Ramos (cell line): ENCODE measurements at regions not wholly inside any gene's neighbourhood (a gene's known extent, or its start where the extent isn't known, plus 50 kb on each side); places are given as distances from the start of the nearest gene placed in this dataset.

Source experiments
- in situ Hi-C: fragments of 300-500 bp; cut with MboI; formaldehyde crosslinking; loops from one replicate; pipeline ENCODE4 v1.14.3; 2022; ENCODE audit warnings: low sequenced_read_pairs; ENCODE audit not compliant: unreplicated experiment

- in situ Hi-C loops = no loop called here
These were observed 303.0 kb upstream of the MSX2 start for GRCh38 chr5:174421408-174421805.

DNA sequence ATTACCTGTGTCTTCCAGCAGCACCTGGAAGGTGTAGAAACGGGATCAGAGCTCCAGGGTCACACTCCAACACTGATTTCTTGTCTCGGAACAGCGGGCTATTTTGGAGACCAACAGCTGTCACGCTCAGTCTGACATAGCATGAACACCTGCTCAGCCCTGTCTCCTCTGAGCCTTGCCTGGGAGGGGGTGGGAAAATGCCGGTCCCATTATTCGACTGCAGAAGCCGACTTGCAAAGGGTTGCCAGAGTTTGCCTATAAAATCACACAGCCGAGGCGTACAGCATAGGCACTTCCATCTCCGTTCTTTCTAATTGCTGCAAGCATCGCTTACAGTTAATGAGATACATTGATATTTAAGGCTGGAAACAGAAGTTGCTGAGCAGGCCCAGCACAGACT is 300.8 kb upstream of the MSX2 start:
- in situ Hi-C loops = no loop called here

DNA sequence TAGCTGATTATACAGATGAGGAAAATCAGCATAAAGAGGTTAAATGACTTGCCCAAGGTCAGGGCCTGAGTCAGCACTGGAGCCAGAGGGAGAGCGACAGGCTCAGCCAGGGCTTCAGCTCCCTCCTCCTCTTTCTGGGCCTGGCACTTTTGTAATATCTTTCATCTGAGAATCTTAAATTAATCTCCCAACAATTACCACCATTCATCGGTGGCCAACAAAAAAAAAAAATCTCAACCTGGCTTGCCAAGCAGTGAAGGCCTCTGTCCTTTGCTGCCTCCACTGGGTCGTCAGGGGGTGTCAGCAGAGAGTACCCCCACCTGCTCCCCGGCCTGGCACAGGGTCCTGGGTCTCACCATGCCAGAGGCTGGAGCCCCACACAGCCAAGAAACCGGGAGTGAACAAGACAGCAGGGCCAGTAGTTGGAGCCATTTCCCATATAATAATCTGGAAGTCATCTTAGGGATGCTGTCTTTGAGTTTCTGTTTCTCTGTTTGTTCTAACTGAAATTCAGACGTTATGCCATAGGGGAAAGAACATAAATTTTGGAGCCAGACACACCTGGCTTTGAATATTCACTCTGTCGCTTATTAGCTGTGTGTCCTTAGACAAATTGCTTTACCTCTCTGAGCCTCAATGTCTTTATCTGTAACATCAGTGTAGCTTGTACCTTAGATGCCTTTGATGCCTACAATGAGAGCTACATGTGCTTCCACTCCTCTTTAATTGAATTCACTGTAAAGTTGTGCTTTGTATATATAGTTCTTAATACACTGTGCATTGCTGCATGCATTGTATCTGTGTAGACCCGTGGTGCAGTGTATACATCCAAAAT is 299.9 kb upstream of the MSX2 start:
- in situ Hi-C loops = no loop called here

DNA sequence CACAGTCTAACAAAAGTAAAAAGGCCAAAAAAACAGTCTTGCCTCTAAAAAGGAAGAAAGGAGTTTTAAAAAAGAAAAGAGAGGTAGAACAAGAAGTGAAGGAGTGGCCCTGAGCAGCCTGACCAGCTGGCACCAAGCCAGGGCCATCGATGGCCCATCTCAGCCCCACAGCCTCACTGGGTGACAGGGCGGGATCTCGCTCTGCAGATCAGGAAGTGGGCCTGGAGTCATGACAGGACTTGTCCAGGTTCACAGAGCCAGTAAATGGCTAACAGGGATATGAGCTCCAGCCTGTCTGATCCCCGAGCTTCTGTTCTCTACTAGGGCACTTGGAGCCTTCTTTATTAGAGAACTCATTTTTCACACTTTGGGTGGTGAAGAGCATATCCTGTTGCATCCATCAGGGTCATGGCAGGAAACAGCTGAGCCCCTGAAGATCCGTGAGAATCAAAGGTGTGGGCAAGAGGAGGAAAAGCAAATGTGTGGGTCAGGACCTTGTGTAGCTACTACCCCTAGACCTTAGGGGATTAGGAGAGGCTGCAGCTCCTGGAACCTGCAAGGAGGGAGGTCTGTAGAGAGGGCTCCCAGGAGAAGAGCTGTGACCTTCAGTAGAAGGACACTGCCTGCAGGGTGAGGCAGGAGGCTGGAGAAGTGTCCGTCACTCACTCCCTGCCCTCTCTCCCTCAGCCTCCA is 299.0 kb upstream of the MSX2 start:
- in situ Hi-C loops = no loop called here

GRCh38 chr5:174425964-174426290 is 298.5 kb upstream of the MSX2 start:
- in situ Hi-C loops = no loop called here

- in situ Hi-C loops = no loop called here
These were observed 298.0 kb upstream of the MSX2 start for GRCh38 chr5:174426388-174426787.

- in situ Hi-C loops = no loop called here
These were observed 297.5 kb upstream of the MSX2 start for GRCh38 chr5:174426851-174427250.

DNA sequence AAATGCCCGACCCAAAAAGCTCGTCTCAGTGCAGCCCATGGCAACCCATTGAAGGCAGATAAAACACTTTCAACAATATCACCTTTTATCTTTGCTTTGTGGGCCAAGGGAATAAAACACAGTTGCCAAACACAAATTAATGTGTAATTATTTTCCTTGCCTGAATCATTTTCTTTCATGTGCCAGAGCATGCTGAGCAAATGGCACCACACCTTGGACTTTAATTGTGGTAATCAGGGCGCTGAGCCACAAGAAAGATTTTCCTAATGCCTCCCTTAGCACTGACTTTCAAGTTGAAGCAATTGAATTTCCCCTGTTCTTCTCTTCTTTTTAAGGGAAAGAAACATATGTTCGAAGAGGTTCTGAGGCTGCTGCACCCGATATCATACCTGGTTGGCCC is 297.1 kb upstream of the MSX2 start:
- in situ Hi-C loops = no loop called here

GRCh38 chr5:174428895-174429294 is 295.5 kb upstream of the MSX2 start:
- in situ Hi-C loops = no loop called here

GRCh38 chr5:174430940-174431339 is 293.4 kb upstream of the MSX2 start:
- in situ Hi-C loops = no loop called here

DNA sequence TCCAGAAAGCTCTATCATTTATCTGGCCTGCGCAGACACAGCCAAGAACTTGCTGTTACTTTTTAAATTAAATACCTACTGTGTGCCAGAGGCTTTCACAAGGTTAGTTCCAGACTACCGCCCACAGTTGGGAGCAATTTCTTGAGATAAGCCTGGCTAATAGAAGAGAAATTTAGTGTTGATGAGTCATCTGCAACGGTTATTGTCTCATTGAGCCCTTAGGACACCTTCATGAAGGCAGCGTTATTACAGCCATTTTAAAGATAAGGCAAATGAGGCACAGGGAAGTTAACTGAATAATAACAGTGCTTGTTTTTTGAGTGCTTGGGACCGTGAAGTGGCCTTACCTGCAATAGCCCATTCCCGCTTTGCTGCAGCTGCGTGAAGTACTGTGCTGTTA is 292.9 kb upstream of the MSX2 start:
- in situ Hi-C loops = no loop called here

DNA sequence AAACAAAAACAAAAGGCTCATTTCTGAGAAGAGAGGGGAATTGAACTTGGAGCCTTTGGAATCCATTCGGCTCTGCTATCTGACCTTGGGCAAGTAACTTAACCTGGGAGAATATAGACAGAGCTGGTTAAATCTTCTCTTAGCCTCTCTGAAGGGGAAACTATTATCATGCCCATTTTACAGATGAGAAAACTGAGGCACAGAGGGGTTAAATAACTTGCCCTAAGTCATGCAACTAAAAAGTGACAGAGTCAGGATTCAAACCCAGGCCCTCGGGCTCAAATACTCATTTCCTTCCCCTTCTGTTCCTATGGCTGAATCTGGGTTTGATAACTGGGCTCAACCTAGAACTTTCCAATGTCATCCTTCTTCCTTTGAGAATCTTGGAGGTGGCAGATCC is 291.3 kb upstream of the MSX2 start:
- in situ Hi-C loops = no loop called here

GRCh38 chr5:174436750-174437149 is 287.6 kb upstream of the MSX2 start:
- in situ Hi-C loops = no loop called here

GRCh38 chr5:174444479-174445188 is 279.7 kb upstream of the MSX2 start:
- in situ Hi-C loops = no loop called here

- in situ Hi-C loops = no loop called here
These were observed 277.9 kb upstream of the MSX2 start for GRCh38 chr5:174446446-174446845.

GRCh38 chr5:174446988-174447387 is 277.4 kb upstream of the MSX2 start:
- in situ Hi-C loops = no loop called here

DNA sequence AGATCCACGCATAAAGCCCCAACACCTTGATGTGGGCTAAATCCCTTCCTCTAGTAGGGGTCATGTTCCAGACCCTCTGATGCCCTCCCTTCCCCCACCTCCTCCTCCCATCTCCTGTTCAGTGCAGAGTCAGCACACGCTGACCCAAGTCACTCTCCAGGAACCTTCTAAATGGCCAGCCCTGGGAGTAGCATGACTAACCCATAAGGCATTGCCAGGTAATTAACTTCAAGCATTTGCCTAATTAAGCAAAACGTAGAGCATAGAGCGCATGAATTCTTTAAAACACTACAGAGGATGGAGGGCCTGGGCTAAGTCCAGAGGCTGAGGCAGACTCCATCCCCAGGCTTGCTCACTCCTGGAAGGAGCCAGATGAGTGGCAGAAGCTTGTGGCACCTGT is 276.3 kb upstream of the MSX2 start:
- in situ Hi-C loops = no loop called here

- in situ Hi-C loops = no loop called here
These were observed 275.7 kb upstream of the MSX2 start for GRCh38 chr5:174448662-174449061.

- in situ Hi-C loops = no loop called here
These were observed 270.7 kb upstream of the MSX2 start for GRCh38 chr5:174453690-174454089.

GRCh38 chr5:174454464-174454863 is 269.9 kb upstream of the MSX2 start:
- in situ Hi-C loops = no loop called here

DNA sequence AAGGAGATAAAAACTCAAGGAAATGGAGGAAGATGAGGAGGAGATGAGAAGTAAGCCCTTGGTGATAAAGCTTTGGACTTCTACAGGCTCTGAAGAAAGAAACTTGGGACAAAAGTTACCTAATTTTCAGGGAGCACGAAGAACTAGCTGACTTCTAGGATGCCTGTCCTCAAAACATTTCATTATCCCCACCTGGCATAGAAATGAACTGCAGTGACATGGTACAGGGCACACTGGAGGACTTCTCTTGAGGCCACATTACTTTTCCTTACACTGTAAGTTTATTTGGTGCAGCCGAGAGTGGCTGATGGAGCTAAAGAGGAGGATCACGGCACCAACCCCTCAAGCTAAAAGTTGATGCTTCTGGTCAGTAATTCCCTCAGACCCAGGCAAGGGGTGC is 269.5 kb upstream of the MSX2 start:
- in situ Hi-C loops = no loop called here
